AG10803 (cell line): ENCODE measurements at regions not wholly inside any gene's neighbourhood (a gene's known extent, or its start where the extent isn't known, plus 50 kb on each side); places are given as distances from the start of the nearest gene placed in this dataset.

ENCODE experiments used
- DNase-seq: peaks from one replicate; pipeline ENCODE4 v3.0.0; 2010; ENCODE audit warnings: low read depth
- H3K4me3 ChIP-seq: 2 replicates; pipeline ENCODE4 v1.5.1; 2011; ENCODE audit warnings: mild to moderate bottlenecking, low read length, control low read depth
- TF ChIP-seq, protein P1 (sequence below): conservative IDR thresholded peaks from 2 replicates; pipeline ENCODE4 v1.5.1; 2011; ENCODE audit warnings: mild to moderate bottlenecking, low read length, control low read depth, inconsistent platforms

DNA sequence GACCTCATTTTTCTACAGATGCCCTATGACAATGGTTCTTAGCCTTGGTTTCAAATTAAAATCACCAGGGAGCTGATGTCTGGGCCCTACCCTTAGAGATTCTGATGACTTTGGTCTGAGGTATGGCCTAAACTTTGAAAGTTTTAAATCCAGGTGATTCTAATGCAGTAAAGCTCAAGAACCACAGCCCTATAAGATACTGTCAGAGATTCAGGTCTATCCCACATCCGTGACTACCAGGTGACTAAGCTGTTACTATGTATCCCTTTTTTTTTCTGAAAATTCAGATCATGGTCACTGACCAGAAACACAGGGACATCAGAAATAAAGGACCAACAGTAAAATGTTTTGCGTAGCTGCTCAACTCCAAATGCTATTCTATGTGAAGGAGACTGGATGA, 148.8 kb upstream of the BMP4 start:
- H3K4me3 ChIP-seq, result no peak overlapping the region
- TF ChIP-seq, protein P1, sequence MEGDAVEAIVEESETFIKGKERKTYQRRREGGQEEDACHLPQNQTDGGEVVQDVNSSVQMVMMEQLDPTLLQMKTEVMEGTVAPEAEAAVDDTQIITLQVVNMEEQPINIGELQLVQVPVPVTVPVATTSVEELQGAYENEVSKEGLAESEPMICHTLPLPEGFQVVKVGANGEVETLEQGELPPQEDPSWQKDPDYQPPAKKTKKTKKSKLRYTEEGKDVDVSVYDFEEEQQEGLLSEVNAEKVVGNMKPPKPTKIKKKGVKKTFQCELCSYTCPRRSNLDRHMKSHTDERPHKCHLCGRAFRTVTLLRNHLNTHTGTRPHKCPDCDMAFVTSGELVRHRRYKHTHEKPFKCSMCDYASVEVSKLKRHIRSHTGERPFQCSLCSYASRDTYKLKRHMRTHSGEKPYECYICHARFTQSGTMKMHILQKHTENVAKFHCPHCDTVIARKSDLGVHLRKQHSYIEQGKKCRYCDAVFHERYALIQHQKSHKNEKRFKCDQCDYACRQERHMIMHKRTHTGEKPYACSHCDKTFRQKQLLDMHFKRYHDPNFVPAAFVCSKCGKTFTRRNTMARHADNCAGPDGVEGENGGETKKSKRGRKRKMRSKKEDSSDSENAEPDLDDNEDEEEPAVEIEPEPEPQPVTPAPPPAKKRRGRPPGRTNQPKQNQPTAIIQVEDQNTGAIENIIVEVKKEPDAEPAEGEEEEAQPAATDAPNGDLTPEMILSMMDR, result no peak
- DNase-seq, result no peak

DNA sequence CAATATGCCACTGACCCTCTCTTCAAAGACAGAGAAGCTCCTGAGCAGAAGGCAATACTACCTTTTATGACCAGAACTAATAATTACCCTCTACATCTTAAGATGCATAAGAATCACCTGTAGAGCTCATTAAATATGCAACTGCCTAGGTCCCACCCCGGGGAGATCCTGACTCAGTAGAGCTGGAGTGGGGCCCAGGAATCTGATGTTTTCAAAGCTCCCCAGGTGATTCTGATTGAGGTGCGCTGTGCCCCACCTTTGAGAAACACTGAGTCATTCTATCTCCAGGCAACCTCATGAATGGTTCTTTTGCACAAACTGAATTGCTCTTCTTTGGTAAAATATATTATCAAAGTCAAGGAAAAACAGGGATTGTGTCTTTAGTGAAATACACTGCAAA, 149.3 kb upstream of the BMP4 start:
- TF ChIP-seq, protein P1, result no peak
- no peak for DNase-seq
- H3K4me3 ChIP-seq, result no peak overlapping the region

DNA sequence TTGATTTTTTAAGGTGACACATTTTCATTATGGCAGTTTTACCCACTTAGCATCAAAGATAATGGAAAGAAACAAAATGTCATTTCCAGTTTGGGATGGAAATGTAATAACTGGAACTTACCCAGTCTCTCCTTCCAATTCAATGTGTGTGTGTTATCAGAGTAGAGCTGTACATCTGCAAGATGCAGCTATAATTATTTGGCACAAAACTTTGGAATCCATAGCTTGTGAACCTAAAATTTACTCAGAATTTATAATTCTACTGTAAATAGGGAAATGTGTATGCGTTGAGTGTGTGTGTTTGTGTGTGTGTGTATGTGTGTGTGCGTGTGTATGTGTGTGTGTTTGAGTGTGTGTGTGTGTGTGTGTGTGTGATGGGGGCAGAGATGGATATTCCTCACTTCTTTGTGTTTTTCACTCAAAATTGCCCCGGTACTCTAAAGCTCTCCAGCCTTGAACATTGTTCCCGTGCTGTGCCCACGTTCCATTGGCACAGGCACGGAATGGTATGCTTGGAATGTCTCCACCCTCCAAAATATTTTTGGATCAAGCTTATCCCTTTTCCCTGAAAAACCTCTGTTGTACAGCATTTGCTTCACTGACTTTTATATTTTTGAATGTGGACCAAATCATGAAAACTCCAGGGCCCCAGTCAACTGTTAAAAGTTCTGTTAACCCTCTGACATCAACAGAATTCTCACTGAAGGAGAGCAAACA, 150.2 kb upstream of the BMP4 start:
- no peak overlapping the region for H3K4me3 ChIP-seq
- TF ChIP-seq, protein P1, result no peak
- peak; percentile 60 for DNase-seq

DNA sequence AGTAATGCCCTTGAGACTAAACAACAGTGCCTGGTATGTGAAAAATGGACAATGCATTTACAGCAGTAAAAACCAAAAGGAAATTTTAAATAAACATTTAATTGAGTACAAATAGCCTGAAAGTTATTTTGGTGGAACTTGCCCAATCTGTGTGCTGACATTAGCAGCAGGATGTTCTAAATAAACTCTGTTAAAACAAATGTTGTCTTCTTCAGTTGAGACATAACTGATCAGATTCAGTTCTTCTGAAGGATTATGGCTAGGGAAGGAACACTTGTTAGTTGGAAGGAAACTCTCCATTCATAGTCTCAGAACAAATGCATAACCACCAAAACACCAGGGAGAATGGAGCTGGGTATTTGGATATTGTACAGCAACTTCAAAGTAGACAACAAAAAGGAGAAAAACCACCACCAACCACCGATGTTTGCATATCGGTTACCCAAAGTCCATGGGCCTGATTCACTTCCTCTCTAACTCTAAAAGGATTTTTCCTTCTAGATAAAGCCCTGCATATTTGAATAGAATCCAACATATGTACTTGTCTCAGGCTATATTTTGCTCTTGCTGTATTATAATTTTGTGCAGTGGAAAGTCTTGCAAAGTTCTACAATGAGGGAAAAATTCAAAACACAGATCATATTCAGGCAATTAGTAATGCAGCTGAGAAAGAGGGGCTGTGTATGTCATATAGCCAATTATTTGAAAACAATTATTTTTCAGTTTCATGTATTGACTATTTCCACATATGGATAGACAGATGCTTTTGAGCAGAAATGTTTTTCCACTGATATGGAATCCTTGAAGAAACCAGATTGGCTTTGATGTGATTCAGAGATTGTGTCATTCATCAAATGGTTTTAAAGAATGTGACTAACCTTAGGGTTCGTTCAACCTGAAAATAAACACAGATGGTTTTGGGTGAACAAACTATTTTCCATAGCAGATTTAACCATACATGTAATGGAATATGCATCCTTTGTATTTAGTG, 152.2 kb upstream of the BMP4 start:
- H3K4me3 ChIP-seq, result no peak overlapping the region
- TF ChIP-seq, protein P1, result no peak
- peak; percentile 63 for DNase-seq

DNA sequence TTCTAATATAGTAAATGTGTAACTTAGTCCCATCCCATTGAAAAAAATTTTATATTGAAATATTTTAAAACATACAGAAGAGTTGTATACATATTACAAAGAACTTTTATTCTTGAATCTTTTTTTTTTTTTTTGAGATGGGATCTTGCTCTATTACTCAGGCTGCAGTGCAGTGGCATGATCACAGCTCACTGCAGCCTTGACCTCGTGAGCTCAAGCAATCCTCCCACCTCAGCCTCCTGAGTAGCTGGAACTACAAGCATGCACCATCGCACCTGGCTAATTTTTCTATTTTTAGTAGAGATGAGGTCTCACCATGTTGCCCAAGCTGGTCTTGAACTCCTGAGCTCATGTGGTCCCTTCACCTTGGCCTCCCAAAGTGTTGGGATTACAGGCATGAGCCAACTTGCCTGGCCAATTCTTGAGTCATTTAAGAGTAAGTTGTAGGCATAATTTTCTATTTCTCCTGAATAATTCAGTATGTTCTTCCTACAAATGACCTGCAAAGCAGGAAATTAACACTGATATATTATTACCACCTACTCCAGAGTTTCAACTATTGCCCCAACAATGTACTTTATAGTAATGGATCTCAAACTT, 153.0 kb upstream of the BMP4 start:
- no peak for DNase-seq
- H3K4me3 ChIP-seq, result no peak overlapping the region
- TF ChIP-seq, protein P1, result no peak

DNA sequence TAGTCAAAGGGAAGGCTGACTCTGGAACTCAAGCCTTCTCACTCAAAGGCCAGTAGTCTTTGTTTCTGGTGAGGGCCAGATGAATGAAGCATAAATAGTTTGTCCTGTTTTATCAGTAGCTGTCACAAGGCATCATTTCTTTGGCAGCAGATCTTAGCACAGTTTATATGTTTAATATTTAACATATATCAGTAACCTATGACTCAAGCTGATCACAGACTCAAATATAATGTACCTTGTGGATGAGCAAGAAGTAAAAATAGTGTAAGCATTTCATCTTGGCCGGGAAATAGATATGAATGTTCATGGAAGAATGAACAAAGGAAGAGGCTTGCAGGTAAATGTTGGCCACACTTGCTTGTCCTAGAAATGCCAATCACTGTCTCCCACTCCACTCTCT, 158.3 kb upstream of the BMP4 start:
- no peak overlapping the region for H3K4me3 ChIP-seq
- TF ChIP-seq, protein P1, result no peak
- no peak for DNase-seq
